ENCODE measurements at regions not wholly inside any gene's neighbourhood (a gene's known extent, or its start where the extent isn't known, plus 50 kb on each side); places are given as distances from the start of the nearest gene placed in this dataset.
A peak's percentile ranks its signal among the peaks of the same experiment; 100 is the strongest.

DNA sequence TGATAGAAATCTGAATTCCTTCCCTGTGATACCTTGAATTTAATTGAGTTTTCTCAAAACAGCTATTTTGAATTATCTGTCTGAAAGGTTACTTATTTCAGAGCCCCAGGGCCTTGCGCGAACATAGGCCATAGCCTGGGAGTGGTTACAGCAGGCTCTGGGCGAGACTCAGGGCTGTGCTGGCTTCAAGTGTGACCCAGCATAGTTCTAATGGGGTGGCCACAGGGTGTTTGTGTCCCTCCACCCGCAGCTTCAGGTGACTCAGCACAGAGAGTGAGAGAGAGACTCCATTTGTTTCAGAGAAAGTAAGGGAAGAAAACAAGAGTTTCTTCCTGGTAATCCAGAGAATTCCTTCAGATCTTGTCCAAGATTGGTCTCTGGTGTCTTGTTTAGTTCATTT is 137.9 kb upstream of the POU3F3 start:
- Histone ChIP-seq H3K27ac (no peak overlapping the region), H3K27me3 (no peaks in the 10 kb centered on the region), H3K36me3 (no peaks in the 10 kb centered on the region), H3K4me3 (no peak overlapping the region), H3K4me1 (no peaks in the 10 kb centered on the region), H3K9me3 (no peaks in the 10 kb centered on the region)
- no peak for DNase-seq (ENCODE audit: low spot score)
- TF ChIP-seq CTCF (IDR thresholded peaks at IDR 0.05): no peak

- Histone ChIP-seq H3K27me3 (no peaks in the 10 kb centered on the region), H3K9me3 (peaks cover 0 to 9% of the 10 kb centered on the region in 2 donors), H3K4me1 (no peaks in the 10 kb centered on the region), H3K36me3 (no peaks in the 10 kb centered on the region), H3K4me3 (no peak overlapping the region), H3K27ac (no peak overlapping the region)
- peak in 1 of 2 donors; percentile 34 for TF ChIP-seq CTCF (IDR thresholded peaks at IDR 0.05)
- no peak for DNase-seq (ENCODE audit: low spot score)
These were observed 120.5 kb upstream of the POU3F3 start for GRCh38 chr2:104733226-104733943.

DNA sequence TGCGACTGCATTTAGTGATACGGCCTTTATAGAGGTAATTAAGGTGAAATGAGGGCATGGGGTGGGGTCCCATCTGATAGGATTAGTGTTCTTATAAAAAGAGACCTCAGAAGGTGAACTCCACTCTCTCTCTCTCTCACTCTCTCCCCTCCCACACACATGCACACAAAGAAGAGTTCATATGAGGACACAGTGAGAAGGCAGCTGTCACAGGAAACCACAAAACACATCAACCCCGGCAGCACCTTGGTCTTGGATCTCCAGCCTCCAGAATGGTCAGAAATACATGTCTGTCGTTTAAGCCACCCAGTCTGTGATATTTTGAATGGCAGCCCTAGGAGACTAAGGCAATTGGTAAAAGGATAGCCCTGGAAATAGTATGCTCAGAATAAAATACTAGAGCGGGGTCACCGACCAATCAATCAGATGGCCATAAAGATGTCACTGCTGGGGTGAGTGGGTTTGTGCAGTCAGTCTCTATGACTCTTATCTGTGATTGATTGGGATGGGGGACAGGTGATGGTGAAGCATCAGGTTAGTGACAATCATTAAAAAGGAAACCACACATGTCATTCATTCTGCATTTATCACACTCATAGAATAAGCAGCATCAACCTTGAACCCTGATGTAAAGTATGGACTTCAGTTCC is 118.9 kb upstream of the POU3F3 start:
- no peak for DNase-seq (ENCODE audit: low spot score)
- no peaks in the 10 kb centered on the region for H3K27me3 ChIP-seq
- no peaks in the 10 kb centered on the region for H3K36me3 ChIP-seq
- H3K27ac ChIP-seq: no peak overlapping the region
- H3K4me1 ChIP-seq: no peaks in the 10 kb centered on the region
- TF ChIP-seq CTCF (IDR thresholded peaks at IDR 0.05): no peak
- no peak overlapping the region for H3K4me3 ChIP-seq
- peaks cover 0 to 9% of the 10 kb centered on the region in 2 donors for H3K9me3 ChIP-seq

- Histone ChIP-seq H3K4me3 (no peak overlapping the region), H3K36me3 (no peaks in the 10 kb centered on the region), H3K4me1 (no peaks in the 10 kb centered on the region), H3K9me3 (peaks cover 0 to under 1% of the 10 kb centered on the region in 2 donors), H3K27me3 (no peaks in the 10 kb centered on the region), H3K27ac (no peak overlapping the region)
- DNase-seq (ENCODE audit: low spot score): no peak
- TF ChIP-seq CTCF (IDR thresholded peaks at IDR 0.05): no peak
These were observed 117.9 kb upstream of the POU3F3 start for GRCh38 chr2:104736026-104736425.

- no peaks in the 10 kb centered on the region for H3K9me3 ChIP-seq
- TF ChIP-seq CTCF (IDR thresholded peaks at IDR 0.05): no peak
These were observed 112.1 kb upstream of the POU3F3 start for GRCh38 chr2:104741860-104742259.

More at GRCh38 chr2:104741860-104742259, 112.1 kb upstream of the POU3F3 start:
- no peak for DNase-seq (ENCODE audit: low spot score)
- Histone ChIP-seq H3K27me3 (no peaks in the 10 kb centered on the region), H3K27ac (no peak overlapping the region), H3K4me3 (no peak overlapping the region), H3K36me3 (no peaks in the 10 kb centered on the region), H3K4me1 (no peaks in the 10 kb centered on the region)
